HT1080 (cell line): ENCODE measurements at regions not wholly inside any gene's neighbourhood (a gene's known extent, or its start where the extent isn't known, plus 50 kb on each side); places are given as distances from the start of the nearest gene placed in this dataset.

Experiments used
- DNase-seq: peaks from one replicate; pipeline ENCODE4 v3.0.0-alpha.2; 2015; ENCODE audit warnings: low read depth

- no peak for DNase-seq
Observed at GRCh38 chr12:105924526-105925208, 214.1 kb downstream of the NUAK1 start.

- DNase-seq: no peak
Observed at GRCh38 chr12:105927564-105927963, 211.2 kb downstream of the NUAK1 start.

- DNase-seq: no peak
Observed at GRCh38 chr12:105928436-105928835, 210.3 kb downstream of the NUAK1 start.

- DNase-seq: no peak
Observed at GRCh38 chr12:105929192-105929591, 209.6 kb downstream of the NUAK1 start.

GRCh38 chr12:105930557-105931503, 207.9 kb downstream of the NUAK1 start:
- no peak for DNase-seq

GRCh38 chr12:105931762-105932570, 206.8 kb downstream of the NUAK1 start:
- no peak for DNase-seq

- peak; percentile 97 for DNase-seq
Observed at GRCh38 chr12:105933671-105934665, 204.8 kb downstream of the NUAK1 start.

GRCh38 chr12:105935106-105935505, 203.6 kb downstream of the NUAK1 start:
- DNase-seq: no peak

GRCh38 chr12:105935981-105936380, 202.8 kb downstream of the NUAK1 start:
- DNase-seq: peak; percentile 62

GRCh38 chr12:105936496-105936895, 202.3 kb downstream of the NUAK1 start:
- DNase-seq: no peak

- no peak for DNase-seq
Observed at GRCh38 chr12:105937009-105937408, 201.7 kb downstream of the NUAK1 start.

- no peak for DNase-seq
Observed at GRCh38 chr12:105939181-105939721, 199.5 kb downstream of the NUAK1 start.

GRCh38 chr12:105942281-105942680, 196.5 kb downstream of the NUAK1 start:
- DNase-seq: no peak

- DNase-seq: no peak
Observed at GRCh38 chr12:105943525-105943924, 195.2 kb downstream of the NUAK1 start.

- no peak for DNase-seq
Observed at GRCh38 chr12:105944628-105945027, 194.1 kb downstream of the NUAK1 start.

- peak; percentile 2 for DNase-seq
Observed at GRCh38 chr12:105945880-105946279, 192.9 kb downstream of the NUAK1 start.

GRCh38 chr12:105946493-105946901, 192.3 kb downstream of the NUAK1 start:
- no peak for DNase-seq

GRCh38 chr12:105947906-105948305, 190.8 kb downstream of the NUAK1 start:
- DNase-seq: no peak

- DNase-seq: no peak
Observed at GRCh38 chr12:105948331-105948730, 190.4 kb downstream of the NUAK1 start.

- DNase-seq: no peak
Observed at GRCh38 chr12:105949391-105949790, 189.4 kb downstream of the NUAK1 start.
